ENCODE measurements at regions not wholly inside any gene's neighbourhood (a gene's known extent, or its start where the extent isn't known, plus 50 kb on each side); places are given as distances from the start of the nearest gene placed in this dataset.
"Not testable (repeated sequence)": the region's sequence is repeated elsewhere in the genome, so short reads cannot be mapped to it uniquely, and the experiment has no call there.

DNA sequence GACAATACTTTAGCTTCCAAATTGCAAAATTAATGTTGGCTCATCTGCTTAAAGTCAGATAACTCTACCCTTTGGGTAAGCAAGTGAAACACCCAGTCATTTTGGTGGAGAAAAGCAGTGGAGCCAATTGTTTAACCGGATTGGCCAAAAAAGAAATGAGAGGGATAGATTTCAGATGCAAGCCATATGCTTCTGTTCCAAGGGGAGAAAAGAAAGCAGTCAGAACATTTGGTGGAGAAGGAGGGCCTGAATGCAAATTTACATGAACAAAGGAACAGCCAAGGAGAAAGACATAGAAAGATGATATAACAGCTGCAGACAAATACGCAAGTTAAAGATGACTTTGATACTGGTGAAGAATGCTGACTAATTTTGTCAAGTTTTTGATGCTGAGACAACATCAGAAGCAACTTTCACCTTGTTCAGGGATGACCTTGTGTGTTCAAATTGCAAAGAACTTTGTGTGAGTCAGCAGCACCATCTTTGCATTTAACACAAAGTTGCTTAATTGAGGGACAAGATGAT, 173.1 kb downstream of the TGFB2 start:
- no peaks in the 10 kb centered on the region for H3K36me3 ChIP-seq (ENCODE audit: control insufficient read depth, insufficient read depth, low read length)
- no peak overlapping the region for H3K4me3 ChIP-seq
- no peak for DNase-seq (ENCODE audit: extremely low read depth in 1 of 4, low spot score in 3 of 4)
- no TSS peak for BruUV-seq (replicated peaks)
- no peaks in the 10 kb centered on the region for H3K79me2 ChIP-seq (ENCODE audit: control insufficient read depth, insufficient read depth, low read length)
- no peaks in the 10 kb centered on the region for H3K9me1 ChIP-seq (ENCODE audit: control insufficient read depth, insufficient read depth, low read length)
- H3K27me3 ChIP-seq (ENCODE audit: control insufficient read depth in 2 of 2, insufficient read depth in 2 of 2, low read length in 2 of 2), result no peaks in the 10 kb centered on the region
- ChIA-PET POLR2A (no interaction called here), CTCF (ENCODE audit: low intra/inter-chr PET ratio) (no interaction called here)
- ATAC-seq, result no peak
- H3K4me1 ChIP-seq (replicated peaks in 1 of 2; ENCODE audit: control insufficient read depth in 2 of 2, insufficient read depth in 2 of 2, low read length in 2 of 2), result no peaks in the 10 kb centered on the region
- H3K4me2 ChIP-seq (ENCODE audit: insufficient read depth, low read length), result no peak overlapping the region
- no peak for FAIRE-seq
- whole genome bisulfite sequencing (ENCODE audit: insufficient coverage, low coverage, missing lambda C conversion rate), result 3% methylated on average over 2 of the region's 2 CpGs
- no peak overlapping the region for H2AFZ ChIP-seq (ENCODE audit: low read depth, low read length)
- H3K9me3 ChIP-seq (replicated peaks; ENCODE audit: control insufficient read depth, insufficient read depth, low read depth, low read length), result no peaks in the 10 kb centered on the region
- in situ Hi-C loops (cut with MboI) (no loop called here), intact Hi-C loops (cut with micrococcal nuclease) (no loop called here)
- H3K27ac ChIP-seq (ENCODE audit: extremely low read depth, low read depth, low read length), result no peak overlapping the region
- no peak for TF ChIP-seq CEBPB (tag; IDR thresholded peaks at IDR 0.05)
- H3K9ac ChIP-seq (ENCODE audit: insufficient read depth in 1 of 2, low read depth in 2 of 2, low read length in 2 of 2), result no peak overlapping the region
- H4K20me1 ChIP-seq (replicated peaks; ENCODE audit: control insufficient read depth, insufficient read depth, low read length), result no peaks in the 10 kb centered on the region

- FAIRE-seq; H3K4me1 ChIP-seq (replicated peaks in 1 of 2; ENCODE audit: control insufficient read depth in 2 of 2, insufficient read depth in 2 of 2, low read length in 2 of 2); BruUV-seq (replicated peaks); POLR2A ChIA-PET; H3K27me3 ChIP-seq (ENCODE audit: control insufficient read depth in 2 of 2, insufficient read depth in 2 of 2, low read length in 2 of 2); H2AFZ ChIP-seq (ENCODE audit: low read depth, low read length); DNase-seq (ENCODE audit: extremely low read depth in 1 of 4, low spot score in 3 of 4); H3K9me3 ChIP-seq (replicated peaks; ENCODE audit: control insufficient read depth, insufficient read depth, low read depth, low read length); ATAC-seq; in situ Hi-C loops (cut with MboI); H3K79me2 ChIP-seq (ENCODE audit: control insufficient read depth, insufficient read depth, low read length); H3K9ac ChIP-seq (ENCODE audit: insufficient read depth in 1 of 2, low read depth in 2 of 2, low read length in 2 of 2); H3K27ac ChIP-seq (ENCODE audit: extremely low read depth, low read depth, low read length); H3K36me3 ChIP-seq (ENCODE audit: control insufficient read depth, insufficient read depth, low read length); H4K20me1 ChIP-seq (replicated peaks; ENCODE audit: control insufficient read depth, insufficient read depth, low read length); H3K4me2 ChIP-seq (ENCODE audit: insufficient read depth, low read length); H3K4me3 ChIP-seq; H3K9me1 ChIP-seq (ENCODE audit: control insufficient read depth, insufficient read depth, low read length): not testable (repeated sequence)
- WGBS (ENCODE audit: insufficient coverage, low coverage, missing lambda C conversion rate), result 0% methylated on average over 4 of the region's 4 CpGs
- CTCF ChIA-PET (ENCODE audit: low intra/inter-chr PET ratio), result interaction anchor here (0.7 to 2.5 kb wide), 3 partner anchors 182 to 222 kb away, joined by 3 to 11 read pairs (median 4); no protein-coding TSS in a partner anchor
- intact Hi-C loops (cut with micrococcal nuclease), result loop anchor here (1.0 to 2.0 kb wide), 4 partner anchors 159 to 261 kb away; no protein-coding TSS in a partner anchor
Measured at GRCh38 chr1:218520646-218521045, 175.5 kb downstream of the TGFB2 start.
